ENCODE measurements at regions not wholly inside any gene's neighbourhood (a gene's known extent, or its start where the extent isn't known, plus 50 kb on each side); places are given as distances from the start of the nearest gene placed in this dataset.

- no peak for DNase-seq (ENCODE audit: low read depth)
- TF ChIP-seq CTCF (conservative IDR thresholded peaks at IDR 0.05; ENCODE audit: control insufficient read depth, insufficient read depth, low read depth, low read length), result no peak
- no peak overlapping the region for H3K4me3 ChIP-seq (ENCODE audit: control insufficient read depth, low read depth, low read length)
These were observed 197.1 kb upstream of the FOXN3 start for GRCh38 chr14:89614009-89614691.

GRCh38 chr14:89613260-89614008 is 196.4 kb upstream of the FOXN3 start:
- no peak for TF ChIP-seq CTCF (conservative IDR thresholded peaks at IDR 0.05; ENCODE audit: control insufficient read depth, insufficient read depth, low read depth, low read length)
- H3K4me3 ChIP-seq (ENCODE audit: control insufficient read depth, low read depth, low read length), result no peak overlapping the region
- DNase-seq (ENCODE audit: low read depth), result no peak

- DNase-seq (ENCODE audit: low read depth), result no peak
- H3K4me3 ChIP-seq (ENCODE audit: control insufficient read depth, low read depth, low read length), result no peak overlapping the region
- no peak for TF ChIP-seq CTCF (conservative IDR thresholded peaks at IDR 0.05; ENCODE audit: control insufficient read depth, insufficient read depth, low read depth, low read length)
These were observed 192.6 kb upstream of the FOXN3 start for GRCh38 chr14:89609500-89610100.

GRCh38 chr14:89607453-89607852 is 190.4 kb upstream of the FOXN3 start:
- TF ChIP-seq CTCF (conservative IDR thresholded peaks at IDR 0.05; ENCODE audit: control insufficient read depth, insufficient read depth, low read depth, low read length), result no peak
- H3K4me3 ChIP-seq (ENCODE audit: control insufficient read depth, low read depth, low read length), result no peak overlapping the region
- no peak for DNase-seq (ENCODE audit: low read depth)

GRCh38 chr14:89603938-89604480 is 187.0 kb upstream of the FOXN3 start:
- DNase-seq (ENCODE audit: low read depth), result no peak
- TF ChIP-seq CTCF (conservative IDR thresholded peaks at IDR 0.05; ENCODE audit: control insufficient read depth, insufficient read depth, low read depth, low read length), result no peak
- H3K4me3 ChIP-seq (ENCODE audit: control insufficient read depth, low read depth, low read length), result no peak overlapping the region

GRCh38 chr14:89600950-89601826 is 184.2 kb upstream of the FOXN3 start:
- H3K4me3 ChIP-seq (ENCODE audit: control insufficient read depth, low read depth, low read length), result no peak overlapping the region
- no peak for TF ChIP-seq CTCF (conservative IDR thresholded peaks at IDR 0.05; ENCODE audit: control insufficient read depth, insufficient read depth, low read depth, low read length)
- DNase-seq (ENCODE audit: low read depth), result no peak

All from fibroblast of mammary gland (primary cell).